ENCODE measurements at regions not wholly inside any gene's neighbourhood (a gene's known extent, or its start where the extent isn't known, plus 50 kb on each side); places are given as distances from the start of the nearest gene placed in this dataset.

GRCh38 chr11:19389787-19390303 lies 149.1 kb upstream of the E2F8 start:
- no peaks in the 10 kb centered on the region for H3K4me1 ChIP-seq (ENCODE audit: insufficient read depth, low read length)

DNA sequence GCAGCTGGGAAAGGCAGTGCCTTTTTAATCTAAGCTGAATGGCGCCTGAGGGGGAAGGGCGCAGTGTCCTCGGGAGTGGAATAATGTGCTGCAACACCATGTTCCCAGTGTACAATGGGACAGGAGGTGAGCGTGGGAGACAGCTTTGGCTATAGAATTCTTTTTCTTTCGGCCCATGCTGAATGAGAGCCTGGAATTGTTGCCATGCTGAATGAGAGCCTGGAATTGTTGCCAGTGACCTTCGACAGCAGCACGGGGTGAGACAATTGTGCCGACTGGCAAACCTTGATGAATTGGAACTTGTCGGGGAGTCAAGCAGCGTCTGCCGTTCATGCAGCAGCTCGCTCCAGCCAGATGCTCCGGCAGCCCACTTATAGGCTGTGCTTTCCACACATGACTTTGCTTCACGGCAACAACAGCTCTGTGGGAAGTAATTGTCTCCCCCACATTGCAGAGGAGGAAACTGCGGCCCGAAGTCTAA lies 141.4 kb upstream of the E2F8 start:
- Histone ChIP-seq H3K4me3 (ENCODE audit: low read length) (no peak overlapping the region), H3K27me3 (ENCODE audit: insufficient read depth, low read length) (no peaks in the 10 kb centered on the region), H3K36me3 (ENCODE audit: insufficient read depth, low read depth, low read length) (no peaks in the 10 kb centered on the region), H3K9ac (ENCODE audit: low read depth, low read length) (no peak overlapping the region), H3K4me1 (ENCODE audit: insufficient read depth, low read length) (no peaks in the 10 kb centered on the region), H3K27ac (ENCODE audit: low read length) (no peak overlapping the region), H3K9me3 (ENCODE audit: insufficient read depth, low read depth, low read length) (no peaks in the 10 kb centered on the region)

More at GRCh38 chr11:19389787-19390303, 149.1 kb upstream of the E2F8 start:
- H3K27ac ChIP-seq (ENCODE audit: low read length): no peak overlapping the region
- H3K4me3 ChIP-seq (ENCODE audit: low read length): no peak overlapping the region
- H3K27me3 ChIP-seq (ENCODE audit: insufficient read depth, low read length): no peaks in the 10 kb centered on the region
- no peak overlapping the region for H3K9ac ChIP-seq (ENCODE audit: low read depth, low read length)
- no peaks in the 10 kb centered on the region for H3K9me3 ChIP-seq (ENCODE audit: insufficient read depth, low read depth, low read length)
- H3K36me3 ChIP-seq (ENCODE audit: insufficient read depth, low read depth, low read length): no peaks in the 10 kb centered on the region

- Histone ChIP-seq H3K4me3 (ENCODE audit: low read length) (no peak overlapping the region), H3K27me3 (ENCODE audit: insufficient read depth, low read length) (no peaks in the 10 kb centered on the region), H3K36me3 (ENCODE audit: insufficient read depth, low read depth, low read length) (no peaks in the 10 kb centered on the region), H3K9me3 (ENCODE audit: insufficient read depth, low read depth, low read length) (no peaks in the 10 kb centered on the region), H3K27ac (ENCODE audit: low read length) (no peak overlapping the region), H3K4me1 (ENCODE audit: insufficient read depth, low read length) (no peaks in the 10 kb centered on the region), H3K9ac (ENCODE audit: low read depth, low read length) (no peak overlapping the region)
Measured at GRCh38 chr11:19380375-19380774, 139.6 kb upstream of the E2F8 start.

DNA sequence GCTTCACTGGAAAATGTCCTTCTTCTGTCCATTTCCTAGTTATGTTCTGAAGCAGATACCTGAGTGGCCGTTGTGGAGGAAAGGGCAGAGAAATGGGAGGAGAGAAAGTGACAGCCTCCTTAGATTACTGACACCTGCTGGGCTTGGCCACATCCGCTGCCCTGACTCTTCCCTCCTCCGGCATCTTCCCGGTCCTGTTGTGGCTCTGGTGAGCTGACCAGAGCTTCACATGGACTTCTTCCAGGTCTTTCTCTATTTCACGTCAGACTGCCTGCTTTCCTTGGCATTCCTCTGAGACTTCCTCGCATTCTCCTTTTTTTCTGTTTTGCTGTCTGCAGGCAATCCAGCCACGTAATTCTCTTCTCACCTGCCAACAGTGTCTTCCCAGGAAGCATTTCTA lies 138.7 kb upstream of the E2F8 start:
- Histone ChIP-seq H3K27me3 (ENCODE audit: insufficient read depth, low read length) (no peaks in the 10 kb centered on the region), H3K27ac (ENCODE audit: low read length) (no peak overlapping the region), H3K4me1 (ENCODE audit: insufficient read depth, low read length) (no peaks in the 10 kb centered on the region)

GRCh38 chr11:19378814-19379213 lies 138.1 kb upstream of the E2F8 start:
- no peak overlapping the region for H3K9ac ChIP-seq (ENCODE audit: low read depth, low read length)
- H3K4me1 ChIP-seq (ENCODE audit: insufficient read depth, low read length): no peaks in the 10 kb centered on the region
- H3K9me3 ChIP-seq (ENCODE audit: insufficient read depth, low read depth, low read length): no peaks in the 10 kb centered on the region
- no peaks in the 10 kb centered on the region for H3K36me3 ChIP-seq (ENCODE audit: insufficient read depth, low read depth, low read length)
- H3K4me3 ChIP-seq (ENCODE audit: low read length): no peak overlapping the region
- H3K27me3 ChIP-seq (ENCODE audit: insufficient read depth, low read length): no peaks in the 10 kb centered on the region
- H3K27ac ChIP-seq (ENCODE audit: low read length): no peak overlapping the region

More for the DNA sequence above, 138.7 kb upstream of the E2F8 start:
- Histone ChIP-seq H3K36me3 (ENCODE audit: insufficient read depth, low read depth, low read length) (no peaks in the 10 kb centered on the region), H3K9ac (ENCODE audit: low read depth, low read length) (no peak overlapping the region), H3K9me3 (ENCODE audit: insufficient read depth, low read depth, low read length) (no peaks in the 10 kb centered on the region), H3K4me3 (ENCODE audit: low read length) (no peak overlapping the region)

DNA sequence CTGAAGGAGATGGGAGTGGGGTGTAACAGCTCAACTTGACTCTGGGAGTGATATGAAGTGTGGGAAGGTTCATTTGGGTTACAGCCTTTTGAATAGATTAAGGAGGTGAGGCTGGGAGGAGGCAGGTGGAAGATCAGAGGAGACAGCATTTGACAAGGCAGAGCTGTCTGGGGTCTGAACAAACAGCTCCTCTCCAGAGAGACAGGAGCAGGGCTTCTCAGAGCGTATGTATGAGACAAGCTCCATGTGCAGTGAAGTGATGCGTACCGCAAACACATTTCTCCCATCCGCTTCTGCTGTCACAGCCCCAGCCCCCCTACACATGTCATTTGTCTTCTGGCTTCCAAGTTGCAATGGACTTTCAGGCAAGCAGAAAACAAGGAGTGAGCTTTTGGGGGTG lies 137.1 kb upstream of the E2F8 start:
- no peak overlapping the region for H3K4me3 ChIP-seq (ENCODE audit: low read length)
- no peaks in the 10 kb centered on the region for H3K36me3 ChIP-seq (ENCODE audit: insufficient read depth, low read depth, low read length)
- H3K4me1 ChIP-seq (ENCODE audit: insufficient read depth, low read length): no peaks in the 10 kb centered on the region
- H3K27me3 ChIP-seq (ENCODE audit: insufficient read depth, low read length): no peaks in the 10 kb centered on the region
- H3K9ac ChIP-seq (ENCODE audit: low read depth, low read length): no peak overlapping the region
- H3K9me3 ChIP-seq (ENCODE audit: insufficient read depth, low read depth, low read length): no peaks in the 10 kb centered on the region
- no peak overlapping the region for H3K27ac ChIP-seq (ENCODE audit: low read length)

DNA sequence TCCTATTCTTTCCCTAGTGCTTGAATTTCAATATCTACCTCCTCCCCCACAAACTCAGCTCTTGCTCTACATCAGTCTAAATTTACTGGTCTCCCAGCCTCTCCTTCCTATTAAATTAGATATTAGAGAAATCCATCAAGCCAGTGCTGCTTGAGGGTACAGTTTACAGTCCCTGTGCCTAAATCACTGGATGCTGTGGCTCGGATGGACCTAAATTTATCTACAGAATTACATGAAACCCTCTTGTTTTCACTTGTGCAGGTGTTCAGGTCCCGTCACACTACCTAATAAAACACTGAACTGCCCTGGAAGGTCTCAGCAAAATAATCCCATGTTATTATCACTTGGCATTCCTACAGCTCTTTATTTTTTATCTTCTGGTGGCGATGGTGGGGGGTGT lies 134.7 kb upstream of the E2F8 start:
- H3K9me3 ChIP-seq (ENCODE audit: insufficient read depth, low read depth, low read length): no peaks in the 10 kb centered on the region
- H3K4me1 ChIP-seq (ENCODE audit: insufficient read depth, low read length): no peaks in the 10 kb centered on the region
- H3K9ac ChIP-seq (ENCODE audit: low read depth, low read length): no peak overlapping the region
- no peak overlapping the region for H3K27ac ChIP-seq (ENCODE audit: low read length)
- H3K36me3 ChIP-seq (ENCODE audit: insufficient read depth, low read depth, low read length): no peaks in the 10 kb centered on the region
- H3K27me3 ChIP-seq (ENCODE audit: insufficient read depth, low read length): no peaks in the 10 kb centered on the region
- H3K4me3 ChIP-seq (ENCODE audit: low read length): no peak overlapping the region

DNA sequence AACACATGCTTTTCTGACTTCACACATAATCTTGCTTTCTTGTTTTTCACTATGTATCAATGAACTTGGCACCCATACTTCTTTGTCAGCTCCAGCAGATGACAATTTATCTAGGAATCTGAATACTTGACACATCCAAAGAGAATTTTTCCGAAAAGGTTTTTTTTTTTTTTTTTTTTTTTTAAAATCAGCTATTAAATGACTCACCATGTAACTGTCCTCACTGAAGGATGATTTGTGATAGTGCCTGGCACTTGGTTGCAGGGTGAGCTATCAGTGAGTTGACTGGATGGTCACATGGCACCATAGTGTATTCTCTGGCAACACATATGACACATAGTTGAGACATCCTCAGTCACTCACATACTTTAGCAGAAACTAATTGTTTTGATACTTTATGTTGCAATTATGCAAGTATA lies 133.4 kb upstream of the E2F8 start:
- H3K27me3 ChIP-seq (ENCODE audit: insufficient read depth, low read length): no peaks in the 10 kb centered on the region
- no peak overlapping the region for H3K9ac ChIP-seq (ENCODE audit: low read depth, low read length)
- H3K36me3 ChIP-seq (ENCODE audit: insufficient read depth, low read depth, low read length): no peaks in the 10 kb centered on the region
- no peaks in the 10 kb centered on the region for H3K9me3 ChIP-seq (ENCODE audit: insufficient read depth, low read depth, low read length)
- H3K27ac ChIP-seq (ENCODE audit: low read length): no peak overlapping the region
- H3K4me3 ChIP-seq (ENCODE audit: low read length): no peak overlapping the region
- H3K4me1 ChIP-seq (ENCODE audit: insufficient read depth, low read length): no peaks in the 10 kb centered on the region

DNA sequence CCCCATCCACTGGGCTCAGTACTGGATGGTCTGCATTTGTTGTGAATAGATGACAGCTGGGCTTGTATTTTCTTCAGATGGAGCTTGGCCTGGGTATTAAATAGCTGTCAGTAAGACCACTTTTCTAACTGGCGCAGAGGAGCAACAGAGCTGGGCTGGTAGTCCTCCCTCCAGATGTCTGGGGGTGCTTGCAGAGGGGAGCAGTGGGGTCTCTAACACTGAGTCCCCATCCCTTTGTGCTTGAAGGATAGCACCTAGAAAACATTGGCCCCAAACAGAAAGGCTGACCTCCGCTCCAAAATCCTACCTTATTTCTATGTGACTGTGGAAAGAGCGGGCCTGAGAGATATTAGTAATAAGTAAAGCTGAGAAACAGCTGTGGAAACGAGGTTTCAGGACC lies 131.6 kb upstream of the E2F8 start:
- Histone ChIP-seq H3K36me3 (ENCODE audit: insufficient read depth, low read depth, low read length) (no peaks in the 10 kb centered on the region), H3K4me3 (ENCODE audit: low read length) (no peak overlapping the region), H3K27me3 (ENCODE audit: insufficient read depth, low read length) (no peaks in the 10 kb centered on the region), H3K4me1 (ENCODE audit: insufficient read depth, low read length) (no peaks in the 10 kb centered on the region), H3K27ac (ENCODE audit: low read length) (no peak overlapping the region), H3K9me3 (ENCODE audit: insufficient read depth, low read depth, low read length) (no peaks in the 10 kb centered on the region; the same call in 1 of the 2 replicates), H3K9ac (ENCODE audit: low read depth, low read length) (no peak overlapping the region)

DNA sequence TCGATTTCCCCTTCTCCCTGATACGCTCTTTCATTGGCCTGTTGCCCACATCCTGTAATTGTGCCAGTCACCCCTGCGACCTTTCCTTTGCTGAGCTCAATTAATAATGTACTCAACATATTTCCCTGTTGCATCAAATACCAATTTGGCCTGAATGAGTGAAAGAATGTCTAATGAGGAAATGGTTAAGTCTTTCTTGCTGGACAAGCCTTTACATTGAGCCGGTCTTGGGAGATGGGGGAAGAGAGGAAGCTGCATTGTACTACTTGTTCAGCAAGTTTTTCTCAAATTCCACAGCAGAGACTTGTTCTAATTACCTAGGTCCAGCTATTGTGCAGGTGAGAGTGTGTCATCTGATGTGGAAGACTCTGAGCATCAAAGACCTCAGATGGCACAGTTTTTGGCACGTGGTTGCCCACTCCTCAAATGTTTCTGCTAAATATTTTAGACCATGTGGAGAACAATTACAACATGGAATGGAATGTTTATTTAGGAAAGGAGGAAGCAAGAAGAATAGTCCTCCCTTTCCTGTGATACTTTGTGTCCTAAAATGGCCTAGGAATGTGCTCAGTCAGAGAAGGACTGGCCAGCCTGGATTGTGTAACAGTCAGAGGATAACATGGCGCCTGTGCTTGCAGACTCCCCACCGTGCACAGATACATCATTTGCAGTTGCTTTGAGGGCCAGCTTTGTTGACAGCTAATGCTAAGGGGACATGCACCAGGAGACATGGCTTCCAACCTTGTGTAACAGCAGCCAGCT lies 129.5 kb upstream of the E2F8 start:
- Histone ChIP-seq H3K9ac (ENCODE audit: low read depth, low read length) (no peak overlapping the region), H3K9me3 (ENCODE audit: insufficient read depth, low read depth, low read length) (no peaks in the 10 kb centered on the region; the same call in 1 of the 2 replicates), H3K36me3 (ENCODE audit: insufficient read depth, low read depth, low read length) (no peaks in the 10 kb centered on the region), H3K4me1 (ENCODE audit: insufficient read depth, low read length) (0 out of 2 replicates have a peak, but pooled peaks cover 2% of the 10 kb centered on the region), H3K27ac (ENCODE audit: low read length) (no peak overlapping the region), H3K4me3 (ENCODE audit: low read length) (no peak overlapping the region), H3K27me3 (ENCODE audit: insufficient read depth, low read length) (no peaks in the 10 kb centered on the region)

- H3K4me1 ChIP-seq (ENCODE audit: insufficient read depth, low read length): 0 out of 2 replicates have a peak, but pooled peaks cover 2% of the 10 kb centered on the region
- H3K36me3 ChIP-seq (ENCODE audit: insufficient read depth, low read depth, low read length): no peaks in the 10 kb centered on the region
- no peak overlapping the region for H3K4me3 ChIP-seq (ENCODE audit: low read length)
- no peak overlapping the region for H3K27ac ChIP-seq (ENCODE audit: low read length)
- H3K27me3 ChIP-seq (ENCODE audit: insufficient read depth, low read length): no peaks in the 10 kb centered on the region
- no peaks in the 10 kb centered on the region; the same call in 1 of the 2 replicates for H3K9me3 ChIP-seq (ENCODE audit: insufficient read depth, low read depth, low read length)
- no peak overlapping the region for H3K9ac ChIP-seq (ENCODE audit: low read depth, low read length)
Measured at GRCh38 chr11:19368726-19369375, 128.1 kb upstream of the E2F8 start.

Measured in iPS-20b (cell line).